Mammary epithelial cell (primary cell): ENCODE measurements at regions not wholly inside any gene's neighbourhood (a gene's known extent, or its start where the extent isn't known, plus 50 kb on each side); places are given as distances from the start of the nearest gene placed in this dataset.

Experiments
- EZH2 ChIP-seq: IDR thresholded peaks from 2 replicates; pipeline ENCODE4 v1.6.1; 2012; ENCODE audit warnings: low read length, inconsistent platforms, borderline replicate concordance
- TF ChIP-seq, protein P1 (sequence below), 2 donors: IDR thresholded peaks in 1 of 2; conservative IDR thresholded peaks in 1 of 2; 2 replicates each; pipeline ENCODE4 v1.5.1; 2011 to 2012; ENCODE audit warnings: inconsistent platforms in 2 of 2, low read length in 2 of 2, mild to moderate bottlenecking in 2 of 2, control low read depth in 1 of 2, low read depth in 1 of 2; ENCODE audit not compliant: insufficient read depth in 1 of 2; ENCODE audit errors: extremely low read depth in 1 of 2

GRCh38 chr6:112804638-112805330 is 457.7 kb downstream of the RFPL4B start:
- TF ChIP-seq, protein P1, sequence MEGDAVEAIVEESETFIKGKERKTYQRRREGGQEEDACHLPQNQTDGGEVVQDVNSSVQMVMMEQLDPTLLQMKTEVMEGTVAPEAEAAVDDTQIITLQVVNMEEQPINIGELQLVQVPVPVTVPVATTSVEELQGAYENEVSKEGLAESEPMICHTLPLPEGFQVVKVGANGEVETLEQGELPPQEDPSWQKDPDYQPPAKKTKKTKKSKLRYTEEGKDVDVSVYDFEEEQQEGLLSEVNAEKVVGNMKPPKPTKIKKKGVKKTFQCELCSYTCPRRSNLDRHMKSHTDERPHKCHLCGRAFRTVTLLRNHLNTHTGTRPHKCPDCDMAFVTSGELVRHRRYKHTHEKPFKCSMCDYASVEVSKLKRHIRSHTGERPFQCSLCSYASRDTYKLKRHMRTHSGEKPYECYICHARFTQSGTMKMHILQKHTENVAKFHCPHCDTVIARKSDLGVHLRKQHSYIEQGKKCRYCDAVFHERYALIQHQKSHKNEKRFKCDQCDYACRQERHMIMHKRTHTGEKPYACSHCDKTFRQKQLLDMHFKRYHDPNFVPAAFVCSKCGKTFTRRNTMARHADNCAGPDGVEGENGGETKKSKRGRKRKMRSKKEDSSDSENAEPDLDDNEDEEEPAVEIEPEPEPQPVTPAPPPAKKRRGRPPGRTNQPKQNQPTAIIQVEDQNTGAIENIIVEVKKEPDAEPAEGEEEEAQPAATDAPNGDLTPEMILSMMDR (conservative IDR thresholded peaks at IDR 0.05 in 1 of 2, IDR thresholded peaks at IDR 0.05 in 1 of 2; ENCODE audit: extremely low read depth in 1 of 2, insufficient read depth in 1 of 2, low read depth in 1 of 2, low read length in 2 of 2) = no peak
- TF ChIP-seq EZH2 = no peak
